Activated CD4-positive, alpha-beta T cell treated with anti-CD3 and anti-CD28 coated beads, Interleukin-2, amount 10 ng/mL, durations not matched to agents 7 days and 5 days (primary cell): ENCODE measurements at regions not wholly inside any gene's neighbourhood (a gene's known extent, or its start where the extent isn't known, plus 50 kb on each side); places are given as distances from the start of the nearest gene placed in this dataset.
A peak's percentile ranks its signal among the peaks of the same experiment; 100 is the strongest.

Experiments used
- CTCF ChIA-PET: fragments of 350-600 bp; sonication (Branson Sonifier 250); formaldehyde crosslinking; loops from one replicate; lab custom pipeline; 2021; ENCODE audit warnings: antibody characterized with exemption; lab: Charles Lee
- POLR2A ChIA-PET: fragments of 350-600 bp; sonication (Branson Sonifier 250); formaldehyde crosslinking; loops from one replicate; lab custom pipeline; 2021; ENCODE audit warnings: antibody characterized with exemption; lab: Charles Lee
- DNase-seq: peaks from one replicate; pipeline ENCODE4 v3.0.0-alpha.2; 2020
- H3K27ac Mint-ChIP-seq: one replicate; pipeline ENCODE4 v1.8.0; 2021; ENCODE audit warnings: mild to moderate bottlenecking, moderate library complexity, mixed read lengths
- H3K27me3 Mint-ChIP-seq: one replicate; pipeline ENCODE4 v1.8.0; 2021; ENCODE audit warnings: mixed read lengths
- H3K36me3 Mint-ChIP-seq: one replicate; pipeline ENCODE4 v1.8.0; 2021; ENCODE audit warnings: low read depth, mixed read lengths
- H3K4me1 Mint-ChIP-seq: one replicate; pipeline ENCODE4 v1.8.0; 2021; ENCODE audit warnings: mixed read lengths
- H3K4me3 Mint-ChIP-seq: one replicate; pipeline ENCODE4 v1.8.0; 2021; ENCODE audit warnings: mild to moderate bottlenecking, moderate library complexity, mixed read lengths
- H3K9me3 Mint-ChIP-seq: one replicate; pipeline ENCODE4 v1.8.0; 2021; ENCODE audit warnings: mixed read lengths

DNA sequence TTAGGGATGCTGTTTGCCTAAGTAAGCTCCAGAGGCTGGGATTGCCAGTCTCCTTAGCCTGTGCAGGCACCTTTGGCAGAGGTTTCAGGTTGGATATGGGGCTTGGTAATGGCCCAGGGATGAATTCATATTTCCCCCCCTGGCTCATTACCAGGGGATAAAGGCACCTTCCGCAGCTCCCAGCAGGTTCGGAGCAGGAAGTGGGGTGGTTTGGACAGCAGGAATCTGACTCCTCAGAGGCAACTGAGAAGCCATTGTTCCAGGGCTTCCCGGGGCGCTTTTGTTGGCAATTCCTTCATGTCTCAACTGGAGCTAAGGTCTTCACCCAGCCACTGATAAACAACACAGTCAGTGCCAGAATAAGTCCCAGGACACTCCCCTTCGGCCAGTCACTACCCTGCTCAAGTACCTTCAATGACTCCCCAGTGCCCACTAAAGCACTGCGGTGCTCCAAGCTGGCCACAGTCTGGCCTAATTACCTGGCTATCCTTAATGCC, 85.3 kb upstream of the SLC6A6 start:
- ChIA-PET CTCF (interaction anchor here (0.6 to 1.6 kb wide), 3 partner anchors 9 to 12 kb away, joined by 3 to 7 read pairs (median 4); no protein-coding TSS in a partner anchor), POLR2A (no interaction called here)
- no peak for DNase-seq
- H3K27ac Mint-ChIP-seq = no peak overlapping the region
- peaks cover 7% of the 10 kb centered on the region for H3K4me1 Mint-ChIP-seq
- H3K4me3 Mint-ChIP-seq = no peak overlapping the region
- H3K27me3 Mint-ChIP-seq = peaks cover 10% of the 10 kb centered on the region
- H3K9me3 Mint-ChIP-seq = peaks cover 5% of the 10 kb centered on the region
- no peaks in the 10 kb centered on the region for H3K36me3 Mint-ChIP-seq

DNA sequence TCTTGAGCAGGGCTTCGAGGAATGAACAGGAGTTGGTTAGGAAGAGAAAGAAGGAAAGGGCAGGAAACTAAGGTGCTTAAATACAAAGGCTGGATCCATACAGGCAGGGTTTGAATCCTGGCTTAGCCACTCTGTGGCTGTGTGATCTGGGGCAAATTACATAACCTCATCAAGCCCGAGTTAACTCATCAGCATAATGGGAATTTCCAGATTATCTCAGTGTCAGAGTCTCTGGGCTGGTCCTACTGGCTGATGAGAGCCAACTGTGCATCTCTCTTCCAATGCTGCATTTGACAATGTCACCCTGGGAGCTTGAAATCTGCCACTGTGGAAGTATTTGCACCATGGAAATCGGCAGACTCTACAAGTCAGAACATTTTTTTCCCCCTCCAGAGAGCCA, 83.8 kb upstream of the SLC6A6 start:
- Mint-ChIP-seq H3K4me3 (no peak overlapping the region), H3K4me1 (peaks cover 7% of the 10 kb centered on the region), H3K27me3 (peaks cover 3% of the 10 kb centered on the region), H3K27ac (no peak overlapping the region), H3K9me3 (peaks cover 7% of the 10 kb centered on the region), H3K36me3 (no peaks in the 10 kb centered on the region)
- POLR2A ChIA-PET = no interaction called here
- no peak for DNase-seq
- CTCF ChIA-PET = interaction anchor here (1.6 kb wide), 1 partner anchor 10 kb away, joined by 7 read pairs; no protein-coding TSS in a partner anchor

DNA sequence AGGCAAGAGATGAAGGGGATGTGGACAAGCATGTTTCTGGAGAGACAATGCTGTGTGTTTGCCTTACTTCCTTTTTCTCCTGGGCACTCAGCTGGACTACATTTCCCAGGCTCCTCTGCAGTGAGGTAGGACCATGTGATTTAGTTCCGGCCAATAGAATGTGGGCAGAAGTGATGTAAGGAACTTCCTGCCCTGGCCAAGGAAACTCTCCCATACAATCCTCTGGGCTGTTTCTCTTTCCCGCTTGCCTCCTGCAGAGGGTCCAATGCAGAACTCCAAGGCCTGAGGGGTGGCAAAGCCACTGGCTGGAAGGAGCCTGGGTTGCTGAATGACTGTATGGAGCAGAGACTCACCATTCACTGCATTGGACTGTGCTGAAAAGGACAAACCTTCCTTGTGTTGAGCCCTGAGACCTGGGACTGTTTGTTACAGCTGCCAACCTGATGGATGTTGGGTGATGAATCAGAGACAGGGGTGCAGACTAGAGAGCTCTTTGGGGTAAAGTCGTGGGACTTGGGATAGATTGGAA, 82.7 kb upstream of the SLC6A6 start:
- Mint-ChIP-seq H3K27ac (no peak overlapping the region), H3K4me3 (no peak overlapping the region), H3K9me3 (peaks cover 7% of the 10 kb centered on the region), H3K36me3 (no peaks in the 10 kb centered on the region), H3K4me1 (peaks cover 7% of the 10 kb centered on the region), H3K27me3 (peaks cover 2% of the 10 kb centered on the region)
- ChIA-PET CTCF (interaction anchor here (1.1 to 1.3 kb wide), 2 partner anchors 12 to 32 kb away, joined by 3 read pairs; no protein-coding TSS in a partner anchor), POLR2A (interaction anchor here (0.6 kb wide), 1 partner anchor 334 kb away, joined by 3 read pairs; no protein-coding TSS in a partner anchor)
- DNase-seq = peak; percentile 46

DNA sequence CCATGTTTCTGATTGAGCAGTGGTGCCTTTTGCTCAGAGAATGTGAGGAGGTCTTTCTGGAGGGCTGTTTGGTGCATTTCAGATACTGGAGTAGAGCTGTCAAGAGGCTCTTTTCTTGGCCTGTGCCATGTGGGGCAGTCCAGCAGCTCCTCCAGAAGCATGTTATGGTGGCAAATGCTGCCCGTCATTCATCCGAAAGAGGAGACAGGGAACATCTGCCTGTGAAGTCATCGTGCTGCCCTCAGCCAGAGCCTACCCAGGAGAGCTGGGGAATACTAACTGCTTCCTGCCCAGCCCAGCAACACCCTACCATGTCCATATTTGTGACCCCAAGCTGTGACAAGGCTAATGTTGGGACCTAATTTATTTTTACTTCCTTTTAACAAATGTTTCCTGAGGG, 82.2 kb upstream of the SLC6A6 start:
- CTCF ChIA-PET = interaction anchor here (0.5 to 1.3 kb wide), 3 partner anchors 11 to 368 kb away, joined by 3 read pairs; no protein-coding TSS in a partner anchor
- no peaks in the 10 kb centered on the region for H3K27me3 Mint-ChIP-seq

DNA sequence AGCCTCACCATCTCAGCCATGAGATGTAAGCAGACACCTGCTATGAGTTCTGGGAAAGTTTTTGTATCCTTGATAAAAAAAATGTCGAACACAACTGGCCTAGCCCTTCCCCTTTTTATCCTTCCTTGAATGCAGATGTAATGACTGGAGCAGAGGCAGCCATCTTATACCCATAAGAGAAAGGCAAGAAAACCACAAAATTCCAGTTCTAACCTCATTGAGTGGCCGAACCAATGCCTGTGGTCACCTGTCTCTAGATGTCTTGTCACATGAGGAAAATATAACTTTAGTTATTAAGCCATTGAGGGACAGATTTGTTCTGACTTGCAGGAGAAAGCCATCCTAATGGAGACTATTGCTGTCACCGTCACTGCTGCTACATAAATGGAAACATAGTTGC, 80.4 kb upstream of the SLC6A6 start:
- no peak overlapping the region for H3K27ac Mint-ChIP-seq
- peaks cover 7% of the 10 kb centered on the region for H3K4me1 Mint-ChIP-seq
- no peak for DNase-seq
- H3K4me3 Mint-ChIP-seq = no peak overlapping the region
- POLR2A ChIA-PET = no interaction called here
- CTCF ChIA-PET = no interaction called here
- H3K9me3 Mint-ChIP-seq = peaks cover 7% of the 10 kb centered on the region
- H3K27me3 Mint-ChIP-seq = no peaks in the 10 kb centered on the region
- no peaks in the 10 kb centered on the region for H3K36me3 Mint-ChIP-seq

More for the DNA sequence above, 82.2 kb upstream of the SLC6A6 start:
- Mint-ChIP-seq H3K27ac (no peak overlapping the region), H3K4me3 (no peak overlapping the region), H3K36me3 (no peaks in the 10 kb centered on the region), H3K9me3 (peaks cover 7% of the 10 kb centered on the region), H3K4me1 (peaks cover 7% of the 10 kb centered on the region)
- POLR2A ChIA-PET = interaction anchor here (0.6 kb wide), 1 partner anchor 333 kb away, joined by 3 read pairs; no protein-coding TSS in a partner anchor
- DNase-seq = no peak

DNA sequence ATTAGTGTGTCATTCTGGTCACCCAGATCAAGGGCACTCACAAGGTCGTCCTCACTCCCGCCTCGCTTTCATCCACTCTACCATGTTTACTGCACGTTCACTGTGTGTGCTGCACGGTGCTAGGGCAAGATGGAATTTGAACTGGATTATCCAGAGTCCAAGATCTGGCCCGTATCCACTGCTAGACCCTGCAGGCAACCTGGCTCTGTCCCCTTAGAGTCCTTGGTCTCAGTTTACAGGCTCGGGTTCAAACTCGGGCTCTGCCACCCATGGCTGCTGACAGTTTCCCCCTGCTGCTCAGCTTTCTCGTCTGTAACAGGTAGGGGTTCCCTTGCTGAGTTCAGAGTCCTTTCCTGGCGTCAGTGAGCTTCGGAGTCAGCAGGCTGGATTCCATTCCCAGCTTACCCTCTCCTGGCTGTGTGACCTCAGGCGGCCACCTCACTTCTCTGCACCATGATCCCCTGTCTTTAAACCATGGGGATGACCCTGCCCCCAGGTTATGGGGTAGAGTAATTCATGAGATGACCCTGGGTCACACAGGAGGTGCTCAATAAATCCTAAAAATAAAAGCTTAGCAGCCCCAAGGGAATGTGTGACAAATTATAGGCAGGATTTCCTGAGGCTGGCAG, 79.6 kb upstream of the SLC6A6 start:
- Mint-ChIP-seq H3K4me3 (no peak overlapping the region), H3K27ac (no peak overlapping the region), H3K36me3 (no peaks in the 10 kb centered on the region), H3K9me3 (peaks cover 7% of the 10 kb centered on the region), H3K27me3 (no peaks in the 10 kb centered on the region), H3K4me1 (peaks cover 7% of the 10 kb centered on the region)
- ChIA-PET POLR2A (no interaction called here), CTCF (no interaction called here)
- DNase-seq = no peak

DNA sequence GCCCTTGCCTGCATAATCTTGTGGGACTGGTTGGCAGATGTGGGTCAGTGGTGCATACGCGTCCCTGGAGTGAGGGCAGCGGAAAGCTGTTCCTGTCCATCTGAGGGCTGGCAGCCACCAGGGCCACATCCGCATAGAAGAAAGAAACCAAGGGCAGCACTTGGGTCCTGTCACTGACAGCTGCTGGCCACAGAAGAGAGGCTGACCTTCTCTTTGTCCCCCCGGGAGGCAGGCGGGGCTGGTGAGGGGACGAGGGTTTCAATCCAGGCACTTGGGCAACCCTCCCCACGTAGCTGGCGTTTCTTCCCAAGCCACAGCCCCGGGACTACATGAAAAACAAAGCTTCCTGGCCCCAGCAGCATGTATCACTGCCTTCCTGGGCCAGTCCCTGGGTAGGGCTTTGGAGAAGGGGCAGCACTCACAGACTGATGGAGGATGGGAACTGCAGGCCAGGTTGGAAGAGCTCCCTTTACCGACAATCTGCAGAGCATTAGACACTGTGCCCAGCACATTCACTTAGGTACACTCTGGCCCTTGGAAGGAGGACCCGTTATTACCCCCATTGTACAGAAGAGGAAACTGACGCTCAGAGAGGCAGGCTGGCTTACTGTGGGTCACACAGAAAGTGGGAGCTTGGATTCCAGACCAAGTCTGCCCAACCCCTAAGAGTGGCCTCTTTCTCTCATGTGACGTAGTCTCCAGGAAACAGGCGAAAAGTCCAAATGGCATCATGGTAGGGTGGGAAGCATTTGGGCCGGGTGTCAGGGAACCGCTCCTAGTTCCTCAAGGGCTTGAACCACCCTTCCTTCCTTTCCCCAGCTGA, 78.8 kb upstream of the SLC6A6 start:
- H3K27ac Mint-ChIP-seq = no peak overlapping the region
- H3K4me3 Mint-ChIP-seq = no peak overlapping the region
- DNase-seq = no peak
- H3K4me1 Mint-ChIP-seq = peaks cover 7% of the 10 kb centered on the region
- H3K36me3 Mint-ChIP-seq = no peaks in the 10 kb centered on the region
- POLR2A ChIA-PET = no interaction called here
- CTCF ChIA-PET = interaction anchor here (1.0 kb wide), 1 partner anchor 62 kb away, joined by 4 read pairs; no protein-coding TSS in a partner anchor
- peaks cover 7% of the 10 kb centered on the region for H3K9me3 Mint-ChIP-seq
- peaks cover 4% of the 10 kb centered on the region for H3K27me3 Mint-ChIP-seq

DNA sequence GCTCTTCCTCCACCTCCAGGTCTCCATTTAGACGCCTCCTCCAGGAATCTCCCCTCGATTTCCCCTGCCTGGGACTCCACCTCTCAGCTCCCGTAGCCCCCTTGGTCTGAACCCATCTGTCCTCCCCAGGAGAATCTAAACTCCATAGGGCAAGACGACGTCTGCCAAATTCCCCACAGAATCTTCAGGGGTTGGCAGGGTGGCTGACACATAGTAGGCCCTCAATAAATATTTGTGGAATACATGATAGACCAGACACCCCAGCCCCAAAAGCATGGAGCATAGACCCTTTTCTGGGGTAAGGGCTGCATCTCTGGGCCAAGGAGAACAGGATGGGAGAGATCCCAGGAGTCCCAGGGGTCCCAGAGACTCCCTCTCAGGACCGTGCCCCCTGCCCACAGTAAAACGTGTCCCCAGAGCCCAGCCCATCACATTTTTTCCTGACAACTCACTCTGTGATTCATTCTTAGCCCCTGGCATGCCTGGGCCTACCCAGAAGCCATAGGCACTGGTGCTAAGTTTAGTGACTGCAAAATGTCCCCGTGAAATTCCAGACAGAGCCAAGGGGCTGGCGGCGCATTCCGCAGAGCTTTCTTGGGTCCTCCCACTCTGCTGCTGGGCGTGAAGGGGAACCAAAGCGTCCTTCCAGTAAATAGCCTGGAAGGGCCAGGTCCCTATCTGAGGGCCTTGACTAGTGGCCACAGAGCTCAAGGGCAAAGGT, 78.0 kb upstream of the SLC6A6 start:
- peaks cover 7% of the 10 kb centered on the region for H3K4me1 Mint-ChIP-seq
- no peak overlapping the region for H3K27ac Mint-ChIP-seq
- H3K27me3 Mint-ChIP-seq = peaks cover 10% of the 10 kb centered on the region
- DNase-seq = no peak
- no peaks in the 10 kb centered on the region for H3K36me3 Mint-ChIP-seq
- H3K9me3 Mint-ChIP-seq = peaks cover 7% of the 10 kb centered on the region
- no peak overlapping the region for H3K4me3 Mint-ChIP-seq
- CTCF ChIA-PET = interaction anchor here (1.0 kb wide), 1 partner anchor 63 kb away, joined by 4 read pairs; no protein-coding TSS in a partner anchor
- POLR2A ChIA-PET = no interaction called here

DNA sequence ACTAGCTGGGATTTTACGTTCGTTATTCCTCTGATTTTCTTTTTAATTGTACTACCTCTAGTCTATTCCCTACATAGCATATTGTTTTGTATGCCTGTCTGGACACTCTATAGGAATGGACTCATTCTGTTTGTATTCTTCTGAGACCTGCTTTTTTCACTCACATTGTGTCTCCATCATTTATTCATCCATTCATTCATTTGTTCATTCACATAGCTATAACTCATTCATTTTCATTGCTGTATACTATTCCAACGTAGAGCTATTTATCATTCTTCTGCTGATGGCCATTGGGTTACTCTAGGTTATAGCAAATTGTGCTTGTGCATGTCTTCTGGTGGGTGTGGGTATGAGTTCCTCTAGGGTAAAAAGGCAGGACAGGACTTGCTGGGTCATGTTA, 74.0 kb upstream of the SLC6A6 start:
- POLR2A ChIA-PET = no interaction called here
- Mint-ChIP-seq H3K27ac (no peak overlapping the region), H3K4me3 (no peak overlapping the region)

DNA sequence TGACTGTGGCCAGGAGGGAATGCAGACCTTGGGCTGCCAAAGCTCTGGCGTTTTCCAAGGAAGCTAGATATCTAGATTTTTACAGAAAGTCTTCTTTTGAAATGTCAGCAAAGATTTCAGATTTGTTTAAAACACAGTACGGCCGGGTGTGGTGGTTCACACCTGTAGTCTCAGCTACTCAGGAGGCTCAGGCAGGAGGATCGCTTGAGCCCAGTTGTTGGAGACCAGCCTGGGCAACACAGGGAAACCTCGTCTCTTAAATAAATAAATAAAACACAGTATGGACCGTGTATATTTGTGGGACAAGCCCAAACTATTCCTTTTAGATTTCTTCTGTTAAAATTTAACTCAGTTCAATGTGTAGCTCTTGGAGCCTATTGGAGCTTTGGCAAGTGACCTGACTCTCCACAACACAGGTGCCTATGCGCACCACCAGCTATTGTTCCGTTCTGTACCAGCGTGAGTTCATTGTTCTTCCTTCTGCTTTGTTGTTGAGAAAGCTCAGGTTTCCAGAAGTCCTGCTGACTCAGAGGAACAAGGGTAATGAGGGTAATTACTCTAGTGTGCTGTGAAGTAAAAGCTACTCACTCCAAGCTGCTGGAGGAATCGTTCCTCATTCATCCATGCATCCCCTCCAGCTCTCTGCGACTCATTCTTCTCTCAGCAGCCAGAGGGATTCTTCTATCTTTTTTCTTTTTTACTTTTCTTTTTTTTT, 73.1 kb upstream of the SLC6A6 start:
- H3K4me3 Mint-ChIP-seq = no peak overlapping the region
- no peak for DNase-seq
- ChIA-PET CTCF (interaction anchor here (1.1 kb wide), 1 partner anchor 11 kb away, joined by 7 read pairs; no protein-coding TSS in a partner anchor), POLR2A (interaction anchor here (0.6 kb wide), 1 partner anchor 169 kb away, joined by 7 read pairs; no protein-coding TSS in a partner anchor)
- H3K27ac Mint-ChIP-seq = no peak overlapping the region
- H3K36me3 Mint-ChIP-seq = no peaks in the 10 kb centered on the region
- peaks cover 12% of the 10 kb centered on the region for H3K27me3 Mint-ChIP-seq
- H3K9me3 Mint-ChIP-seq = no peaks in the 10 kb centered on the region
- H3K4me1 Mint-ChIP-seq = no peaks in the 10 kb centered on the region

More for the DNA sequence above, 74.0 kb upstream of the SLC6A6 start:
- no peak for DNase-seq
- Mint-ChIP-seq H3K4me1 (no peaks in the 10 kb centered on the region), H3K27me3 (peaks cover 12% of the 10 kb centered on the region), H3K36me3 (no peaks in the 10 kb centered on the region), H3K9me3 (no peaks in the 10 kb centered on the region)
- CTCF ChIA-PET = interaction anchor here (1.1 kb wide), 1 partner anchor 10 kb away, joined by 7 read pairs; no protein-coding TSS in a partner anchor

DNA sequence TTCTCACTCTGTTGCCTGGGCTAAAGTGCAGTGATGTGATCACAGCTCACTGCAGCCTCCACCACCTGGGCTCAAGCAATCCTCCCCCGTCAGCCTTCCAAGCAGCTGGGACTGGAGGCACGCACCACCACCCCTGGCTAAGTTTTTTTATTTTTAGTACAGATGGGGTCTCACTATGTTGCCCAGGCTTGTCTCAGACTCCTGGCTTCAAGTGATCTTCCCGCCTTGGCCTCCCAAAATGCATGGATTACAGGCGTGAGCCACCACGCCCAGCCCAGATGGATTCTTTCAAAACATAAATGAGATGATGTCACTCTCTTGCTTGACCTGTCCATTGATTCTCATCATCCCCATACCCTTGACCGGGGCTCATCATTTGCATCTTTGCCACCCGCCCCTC, 72.6 kb upstream of the SLC6A6 start:
- Mint-ChIP-seq H3K4me3 (no peak overlapping the region), H3K27ac (no peak overlapping the region), H3K9me3 (no peaks in the 10 kb centered on the region), H3K27me3 (peaks cover 12% of the 10 kb centered on the region), H3K4me1 (no peaks in the 10 kb centered on the region), H3K36me3 (no peaks in the 10 kb centered on the region)
- ChIA-PET POLR2A (interaction anchor here (0.6 kb wide), 1 partner anchor 169 kb away, joined by 7 read pairs; no protein-coding TSS in a partner anchor), CTCF (no interaction called here)
- DNase-seq = no peak
